Esophagus squamous epithelium (tissue), 5 donors: ENCODE measurements at regions not wholly inside any gene's neighbourhood (a gene's known extent, or its start where the extent isn't known, plus 50 kb on each side); places are given as distances from the start of the nearest gene placed in this dataset.

Experiments
- DNase-seq: peaks from one replicate; lab custom pipeline; 2025; lab: John Stamatoyannopoulos, UW
- H3K27ac ChIP-seq, 4 donors: fragments of 200-600 bp; sonication (generic); one replicate each; pipeline ENCODE4 v1.5.1; 2016 to 2019; ENCODE audit warnings: mild to moderate bottlenecking in 1 of 4
- H3K27me3 ChIP-seq, 4 donors: fragments of 200-600 bp; sonication (generic); 1 replicate in 3 of 4; 2 replicates in 1 of 4; pipeline versions ENCODE4 v1.5.1 to v1.6.0; 2017 to 2021; ENCODE audit warnings: antibody characterized with exemption in 1 of 4
- H3K36me3 ChIP-seq, 3 donors: fragments of 200-600 bp; sonication (generic); one replicate each; pipeline ENCODE4 v1.5.1; 2016 to 2019
- H3K4me1 ChIP-seq, 3 donors: fragments of 200-600 bp; sonication (generic); one replicate each; pipeline ENCODE4 v1.5.1; 2017 to 2019
- H3K4me3 ChIP-seq, 4 donors: fragments of 200-600 bp; sonication (generic); 1 replicate in 3 of 4; 2 replicates in 1 of 4; pipeline ENCODE4 v1.5.1; 2016 to 2019; ENCODE audit warnings: mild to moderate bottlenecking in 2 of 4, moderate library complexity in 1 of 4
- H3K9me3 ChIP-seq, 3 donors: fragments of 200-600 bp; sonication (generic); one replicate each; pipeline ENCODE4 v1.5.1; 2016 to 2019
- CTCF ChIP-seq, 6 experiments: fragments of 450-650 bp in 4 of 6; fragments of 200-600 bp in 2 of 6; sonication (generic) in 2 of 6; IDR thresholded peaks; one replicate each; pipeline ENCODE4 v1.5.1; 2016 to 2019; ENCODE audit warnings: antibody characterized with exemption in 6 of 6, mild to moderate bottlenecking in 4 of 6, moderate library complexity in 4 of 6
- POLR2A ChIP-seq, 4 donors: fragments of 450-650 bp; IDR thresholded peaks; one replicate each; pipeline ENCODE4 v1.6.1; 2017; ENCODE audit warnings: antibody characterized with exemption in 4 of 4, mild to moderate bottlenecking in 4 of 4, moderate library complexity in 3 of 4
- WGBS, 2 donors: methylation state at CpG; one replicate each; pipeline ENCODE4 v1.1.5; 2018; 5-methylcytosine and 5-hydroxymethylcytosine counted together
- intact Hi-C: fragments of 100-400 bp; cut with DNase I; formaldehyde crosslinking; loops from one replicate; pipeline ENCODE4 v1.15.0; 2022
- donor health status: DM: yes; HTN: yes; CAD: no.

- Histone ChIP-seq H3K4me1 (peaks cover 0 to 18% (median 3%) of the 10 kb centered on the region in 3 donors), H3K27ac (peak overlapping the region in 2 of 4 donors; percentile 37 to 52), H3K36me3 (no peaks in the 10 kb centered on the region), H3K27me3 (no peaks in the 10 kb centered on the region), H3K4me3 (peak overlapping the region in 1 of 4 donors; percentile 19), H3K9me3 (peaks cover 0 to 18% (median 17%) of the 10 kb centered on the region in 3 donors)
- peak; percentile 16 for DNase-seq
- TF ChIP-seq CTCF (IDR thresholded peaks at IDR 0.05) (peak; percentile 83 to 92 (median 88)), POLR2A (IDR thresholded peaks at IDR 0.05) (no peak)
- intact Hi-C loops, result no loop called here
- 2 to 7% methylated on average over 15 of the region's 16 CpGs for WGBS, 2 donors
Observed at GRCh38 chr1:222455188-222455879, 92.6 kb downstream of the HHIPL2 start.

GRCh38 chr1:222454782-222455181 lies 93.1 kb downstream of the HHIPL2 start:
- no peak for TF ChIP-seq CTCF (IDR thresholded peaks at IDR 0.05)
- TF ChIP-seq POLR2A (IDR thresholded peaks at IDR 0.05), result no peak
- H3K4me1 ChIP-seq, result peaks cover 0 to 18% (median 3%) of the 10 kb centered on the region in 3 donors
- H3K4me3 ChIP-seq, result peak overlapping the region in 1 of 4 donors; percentile 19
- no peak for DNase-seq
- WGBS, 2 donors, result 17 to 32% methylated on average over 7 to 13 of the region's 13 CpGs
- no peaks in the 10 kb centered on the region for H3K27me3 ChIP-seq
- peaks cover 0 to 18% (median 17%) of the 10 kb centered on the region in 3 donors for H3K9me3 ChIP-seq
- H3K36me3 ChIP-seq, result no peaks in the 10 kb centered on the region
- intact Hi-C loops, result no loop called here
- peak overlapping the region in 2 of 4 donors; percentile 37 to 52 for H3K27ac ChIP-seq

- DNase-seq, result no peak
- intact Hi-C loops, result no loop called here
- no peak overlapping the region for H3K27ac ChIP-seq
Observed at GRCh38 chr1:222454186-222454585, 93.7 kb downstream of the HHIPL2 start.

GRCh38 chr1:222452031-222452430 lies 95.9 kb downstream of the HHIPL2 start:
- H3K36me3 ChIP-seq, result no peaks in the 10 kb centered on the region
- no peak overlapping the region for H3K4me3 ChIP-seq
- peaks cover 0 to 3% (median 2%) of the 10 kb centered on the region in 3 donors for H3K9me3 ChIP-seq
- intact Hi-C loops, result no loop called here
- TF ChIP-seq CTCF (IDR thresholded peaks at IDR 0.05), result no peak
- TF ChIP-seq POLR2A (IDR thresholded peaks at IDR 0.05), result no peak
- WGBS, 2 donors, result 43 to 48% methylated on average over 3 of the region's 3 CpGs
- DNase-seq, result no peak
- no peaks in the 10 kb centered on the region for H3K27me3 ChIP-seq
- no peak overlapping the region for H3K27ac ChIP-seq
- H3K4me1 ChIP-seq, result peaks cover 0 to 18% (median 3%) of the 10 kb centered on the region in 3 donors

More at GRCh38 chr1:222454186-222454585, 93.7 kb downstream of the HHIPL2 start:
- Histone ChIP-seq H3K36me3 (no peaks in the 10 kb centered on the region), H3K27me3 (no peaks in the 10 kb centered on the region), H3K4me3 (no peak overlapping the region), H3K4me1 (peaks cover 0 to 18% (median 3%) of the 10 kb centered on the region in 3 donors), H3K9me3 (peaks cover 0 to 18% (median 17%) of the 10 kb centered on the region in 3 donors)
- 83 to 89% methylated on average over 4 to 5 of the region's 5 CpGs for WGBS, 2 donors
- TF ChIP-seq CTCF (IDR thresholded peaks at IDR 0.05), result no peak
- no peak for TF ChIP-seq POLR2A (IDR thresholded peaks at IDR 0.05)

- H3K9me3 ChIP-seq, result no peaks in the 10 kb centered on the region
- WGBS, 2 donors, result 80 to 86% methylated on average over 2 of the region's 2 CpGs
- H3K36me3 ChIP-seq, result no peaks in the 10 kb centered on the region
- intact Hi-C loops, result no loop called here
- DNase-seq, result no peak
- TF ChIP-seq POLR2A (IDR thresholded peaks at IDR 0.05) (no peak), CTCF (IDR thresholded peaks at IDR 0.05) (no peak)
- no peak overlapping the region for H3K4me3 ChIP-seq
- H3K27ac ChIP-seq, result no peak overlapping the region
- no peaks in the 10 kb centered on the region for H3K4me1 ChIP-seq
- no peaks in the 10 kb centered on the region for H3K27me3 ChIP-seq
Observed at GRCh38 chr1:222443566-222443965, 104.3 kb downstream of the HHIPL2 start.
